Nephron (organoid): ENCODE measurements at regions not wholly inside any gene's neighbourhood (a gene's known extent, or its start where the extent isn't known, plus 50 kb on each side); places are given as distances from the start of the nearest gene placed in this dataset.

Source experiments
- H3K27ac Mint-ChIP-seq, 3 experiments: 2 replicates each; pipeline ENCODE4 v1.8.0; 2020; ENCODE audit warnings: mixed read lengths in 3 of 3, mild to moderate bottlenecking in 2 of 3, moderate library complexity in 1 of 3
- H3K27me3 Mint-ChIP-seq: 2 replicates; pipeline ENCODE4 v1.8.0; 2021; ENCODE audit warnings: low read depth, mild to moderate bottlenecking, moderate library complexity, mixed read lengths
- H3K36me3 Mint-ChIP-seq: 2 replicates; pipeline ENCODE4 v1.8.0; 2020; ENCODE audit warnings: low read depth, mixed read lengths
- H3K4me1 Mint-ChIP-seq: 2 replicates; pipeline ENCODE4 v1.8.0; 2020; ENCODE audit warnings: mixed read lengths
- H3K4me3 Mint-ChIP-seq, 3 experiments: 2 replicates each; pipeline ENCODE4 v1.8.0; 2020; ENCODE audit warnings: mild to moderate bottlenecking in 3 of 3, mixed read lengths in 3 of 3, moderate library complexity in 2 of 3
- H3K9me3 Mint-ChIP-seq: 2 replicates; pipeline ENCODE4 v1.8.0; 2020; ENCODE audit warnings: mixed read lengths
- CTCF ChIP-seq, 3 experiments: fragments of 200-600 bp; sonication (generic); IDR thresholded peaks; one replicate each; pipeline ENCODE4 v1.5.0; 2021; ENCODE audit warnings: antibody characterized with exemption in 3 of 3; ENCODE audit not compliant: unreplicated experiment in 3 of 3

DNA sequence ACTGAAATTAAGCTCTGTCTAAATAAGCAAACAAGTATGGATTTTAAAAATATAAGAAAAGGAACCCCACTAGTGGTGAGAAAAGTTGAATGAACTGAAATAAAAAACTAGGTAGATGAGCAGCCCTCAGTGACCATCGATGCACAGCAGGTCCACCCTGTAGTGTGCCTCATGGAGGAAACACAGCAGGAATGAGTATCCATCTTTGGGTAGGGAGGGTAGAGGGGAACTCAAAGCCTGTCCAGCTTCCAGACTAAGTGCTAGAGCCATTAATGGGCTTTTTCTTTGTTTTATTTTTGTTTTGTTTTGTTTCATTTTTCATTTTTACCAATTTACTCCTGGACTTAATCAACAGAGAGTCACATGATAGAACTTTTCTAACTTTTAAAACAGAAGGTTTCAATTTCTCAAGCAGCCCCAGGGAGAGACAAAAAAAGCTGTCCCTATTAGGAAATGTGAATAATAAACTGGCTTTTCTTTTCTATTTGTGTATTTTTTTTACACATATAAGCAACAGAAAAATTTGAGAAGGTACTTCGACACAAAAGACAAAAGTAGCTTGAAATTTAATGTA lies 700.6 kb downstream of the HACE1 start:
- Mint-ChIP-seq H3K27me3 (no peaks in the 10 kb centered on the region), H3K4me3 (no peak overlapping the region), H3K9me3 (peaks cover 5% of the 10 kb centered on the region), H3K36me3 (no peaks in the 10 kb centered on the region), H3K27ac (no peak overlapping the region), H3K4me1 (no peaks in the 10 kb centered on the region)
- no peak for TF ChIP-seq CTCF (IDR thresholded peaks at IDR 0.05; ENCODE audit: unreplicated experiment in 3 of 3)

GRCh38 chr6:104143757-104144156 lies 716.0 kb downstream of the HACE1 start:
- Mint-ChIP-seq H3K4me1 (no peaks in the 10 kb centered on the region), H3K27me3 (no peaks in the 10 kb centered on the region), H3K36me3 (no peaks in the 10 kb centered on the region), H3K27ac (no peak overlapping the region), H3K4me3 (no peak overlapping the region), H3K9me3 (no peaks in the 10 kb centered on the region)
- TF ChIP-seq CTCF (IDR thresholded peaks at IDR 0.05; ENCODE audit: unreplicated experiment in 3 of 3) = no peak

GRCh38 chr6:104134876-104135275 lies 724.8 kb downstream of the HACE1 start:
- no peak overlapping the region for H3K27ac Mint-ChIP-seq
- no peak for TF ChIP-seq CTCF (IDR thresholded peaks at IDR 0.05; ENCODE audit: unreplicated experiment in 3 of 3)
- H3K4me1 Mint-ChIP-seq = no peaks in the 10 kb centered on the region
- peaks cover 7% of the 10 kb centered on the region for H3K9me3 Mint-ChIP-seq
- H3K27me3 Mint-ChIP-seq = no peaks in the 10 kb centered on the region
- H3K36me3 Mint-ChIP-seq = no peaks in the 10 kb centered on the region
- H3K4me3 Mint-ChIP-seq = no peak overlapping the region

- Mint-ChIP-seq H3K4me3 (no peak overlapping the region), H3K4me1 (no peaks in the 10 kb centered on the region), H3K36me3 (no peaks in the 10 kb centered on the region), H3K9me3 (peaks cover 7% of the 10 kb centered on the region), H3K27ac (no peak overlapping the region), H3K27me3 (no peaks in the 10 kb centered on the region)
- TF ChIP-seq CTCF (IDR thresholded peaks at IDR 0.05; ENCODE audit: unreplicated experiment in 3 of 3) = no peak
These were observed 729.4 kb downstream of the HACE1 start for GRCh38 chr6:104130343-104130742.

DNA sequence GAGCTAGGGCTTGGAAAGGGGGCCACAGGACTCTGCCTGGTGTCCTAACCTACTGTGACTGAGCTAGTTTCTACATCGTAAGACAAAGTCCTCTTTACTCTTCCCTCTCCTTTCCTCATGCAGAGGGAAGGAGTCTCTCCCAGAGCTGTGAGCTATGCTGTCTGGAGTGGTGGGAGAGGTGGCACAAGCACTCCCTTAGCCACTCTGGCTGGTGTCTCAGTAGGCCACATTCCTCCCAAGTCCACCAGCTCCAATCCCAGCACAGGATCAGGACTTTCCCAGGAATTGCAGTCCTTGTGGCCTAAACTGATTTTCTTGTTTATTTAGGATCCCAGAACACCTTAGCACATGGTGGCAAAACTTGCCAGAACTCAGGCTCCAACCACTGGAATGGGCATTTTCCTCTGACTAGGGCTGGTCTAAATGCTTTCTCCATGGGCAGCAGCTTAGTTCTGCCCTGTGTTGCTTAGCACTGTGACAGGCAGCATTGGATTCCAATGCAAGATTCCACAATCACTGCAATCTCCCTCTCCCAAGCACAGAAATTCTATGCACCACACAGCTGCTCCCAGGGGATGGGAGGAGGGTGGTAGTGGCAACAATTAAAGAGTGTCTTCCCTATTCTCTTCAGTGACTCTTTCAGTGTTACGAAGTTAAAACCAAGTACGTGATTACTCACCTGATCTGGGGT lies 733.3 kb downstream of the HACE1 start:
- no peak for TF ChIP-seq CTCF (IDR thresholded peaks at IDR 0.05; ENCODE audit: unreplicated experiment in 3 of 3)
- Mint-ChIP-seq H3K36me3 (no peaks in the 10 kb centered on the region), H3K9me3 (peaks cover 2% of the 10 kb centered on the region), H3K27ac (no peak overlapping the region), H3K4me3 (no peak overlapping the region), H3K4me1 (no peaks in the 10 kb centered on the region), H3K27me3 (no peaks in the 10 kb centered on the region)

- Mint-ChIP-seq H3K27me3 (no peaks in the 10 kb centered on the region), H3K27ac (no peak overlapping the region)
These were observed 736.5 kb downstream of the HACE1 start for GRCh38 chr6:104123227-104123626.

More at GRCh38 chr6:104123227-104123626, 736.5 kb downstream of the HACE1 start:
- Mint-ChIP-seq H3K36me3 (no peaks in the 10 kb centered on the region), H3K9me3 (peaks cover 2% of the 10 kb centered on the region), H3K4me1 (no peaks in the 10 kb centered on the region), H3K4me3 (no peak overlapping the region)
- no peak for TF ChIP-seq CTCF (IDR thresholded peaks at IDR 0.05; ENCODE audit: unreplicated experiment in 3 of 3)
